Liver (tissue), 3 donors: ENCODE measurements at regions not wholly inside any gene's neighbourhood (a gene's known extent, or its start where the extent isn't known, plus 50 kb on each side); places are given as distances from the start of the nearest gene placed in this dataset.

Experiments used
- CTCF ChIP-seq: fragments of 150-350 bp; IDR thresholded peaks from 2 replicates; pipeline ENCODE4 v1.5.1; 2017; ENCODE audit warnings: improper control_type of control experiment, low read depth, low read length; ENCODE audit not compliant: missing input control
- FOXA1 ChIP-seq: IDR thresholded peaks from 2 replicates; pipeline ENCODE4 v1.6.1; 2016; ENCODE audit warnings: antibody characterized with exemption
- TAF1 ChIP-seq: conservative IDR thresholded peaks from 2 replicates; pipeline ENCODE4 v1.6.1; 2016; ENCODE audit warnings: antibody characterized with exemption, mild to moderate bottlenecking
- donor health status: healthy.
- donor health status: healthy.

- TF ChIP-seq CTCF = no peak
- no peak for TF ChIP-seq FOXA1
- no peak for TF ChIP-seq TAF1
Observed at GRCh38 chr18:45522371-45522770, 92.9 kb upstream of the SLC14A2 start.
